Tongue (tissue), 1 donor: ENCODE measurements at regions not wholly inside any gene's neighbourhood (a gene's known extent, or its start where the extent isn't known, plus 50 kb on each side); places are given as distances from the start of the nearest gene placed in this dataset.

Experiments used
- DNase-seq: peaks from one replicate; pipeline ENCODE4 v3.0.0-alpha.2; 2015

GRCh38 chr14:94885481-94886155 is 115.7 kb upstream of the GSC start:
- DNase-seq: no peak

GRCh38 chr14:94884616-94885230 is 114.8 kb upstream of the GSC start:
- no peak for DNase-seq

- no peak for DNase-seq
Observed at GRCh38 chr14:94882401-94882800, 112.5 kb upstream of the GSC start.

GRCh38 chr14:94880876-94881275 is 111.0 kb upstream of the GSC start:
- DNase-seq: peak; percentile 79

GRCh38 chr14:94880106-94880505 is 110.2 kb upstream of the GSC start:
- no peak for DNase-seq

- DNase-seq: no peak
Observed at GRCh38 chr14:94879537-94879936, 109.6 kb upstream of the GSC start.

- no peak for DNase-seq
Observed at GRCh38 chr14:94876306-94876705, 106.4 kb upstream of the GSC start.

GRCh38 chr14:94875256-94875655 is 105.3 kb upstream of the GSC start:
- DNase-seq: no peak

GRCh38 chr14:94868772-94869072 is 98.8 kb upstream of the GSC start:
- no peak for DNase-seq

GRCh38 chr14:94867946-94868771 is 98.2 kb upstream of the GSC start:
- DNase-seq: peak; percentile 58

GRCh38 chr14:94867209-94867608 is 97.3 kb upstream of the GSC start:
- DNase-seq: no peak

- DNase-seq: peak; percentile 47
Observed at GRCh38 chr14:94864387-94865195, 94.7 kb upstream of the GSC start.

GRCh38 chr14:94863366-94863765 is 93.5 kb upstream of the GSC start:
- no peak for DNase-seq

- no peak for DNase-seq
Observed at GRCh38 chr14:94857950-94858349, 88.0 kb upstream of the GSC start.

- DNase-seq: no peak
Observed at GRCh38 chr14:94853920-94854319, 84.0 kb upstream of the GSC start.

- DNase-seq: peak; percentile 36
Observed at GRCh38 chr14:94850309-94851211, 80.6 kb upstream of the GSC start.

- DNase-seq: no peak
Observed at GRCh38 chr14:94844593-94845152, 74.8 kb upstream of the GSC start.

- no peak for DNase-seq
Observed at GRCh38 chr14:94840467-94840866, 70.6 kb upstream of the GSC start.

GRCh38 chr14:94839348-94839747 is 69.4 kb upstream of the GSC start:
- no peak for DNase-seq

- DNase-seq: no peak
Observed at GRCh38 chr14:94836849-94837248, 66.9 kb upstream of the GSC start.

- DNase-seq: no peak
Observed at GRCh38 chr14:94833633-94834032, 63.7 kb upstream of the GSC start.
